MCF 10A (cell line): ENCODE measurements at regions not wholly inside any gene's neighbourhood (a gene's known extent, or its start where the extent isn't known, plus 50 kb on each side); places are given as distances from the start of the nearest gene placed in this dataset.

Source experiments
- BruUV-seq: library from RNA; stranded (reverse); fragments of 400-500 nt; replicated peaks from 2 replicates; lab custom pipeline; 2021; lab: Mats Ljungman, UMichigan
- CTCF ChIA-PET: fragments of 300-600 bp; sonication (Branson Sonifier 250); formaldehyde crosslinking; extraction: SDS; loops from one replicate; lab custom pipeline; 2021; ENCODE audit warnings: antibody characterized with exemption, inconsistent platforms; lab: Yijun Ruan, JAX
- POLR2A ChIA-PET: fragments of 300-600, 350-650 bp; sonication (Branson Sonifier 250); formaldehyde crosslinking; extraction: SDS; loops from one replicate; lab custom pipeline; 2020; ENCODE audit warnings: antibody characterized with exemption, inconsistent platforms; lab: Yijun Ruan, JAX
- DNase-seq: peaks from one replicate; pipeline ENCODE4 v3.0.0-alpha.2; 2018; ENCODE audit not compliant: unreplicated experiment
- H3K27ac Mint-ChIP-seq: one replicate; pipeline ENCODE4 v1.8.0; 2022; ENCODE audit warnings: mild to moderate bottlenecking, low read depth, mixed read lengths; ENCODE audit not compliant: unreplicated experiment
- H3K27me3 Mint-ChIP-seq: one replicate; pipeline ENCODE4 v1.8.0; 2022; ENCODE audit warnings: mixed read lengths; ENCODE audit not compliant: insufficient read depth, unreplicated experiment
- H3K36me3 Mint-ChIP-seq: one replicate; pipeline ENCODE4 v1.8.0; 2022; ENCODE audit warnings: mild to moderate bottlenecking, moderate library complexity, mixed read lengths; ENCODE audit not compliant: insufficient read depth, unreplicated experiment
- H3K4me1 Mint-ChIP-seq: one replicate; pipeline ENCODE4 v1.8.0; 2022; ENCODE audit warnings: mixed read lengths; ENCODE audit not compliant: insufficient read depth, unreplicated experiment
- H3K4me3 Mint-ChIP-seq: one replicate; pipeline ENCODE4 v1.8.0; 2022; ENCODE audit warnings: mild to moderate bottlenecking, moderate library complexity, mixed read lengths; ENCODE audit not compliant: unreplicated experiment
- H3K9me3 Mint-ChIP-seq: one replicate; pipeline ENCODE4 v1.8.0; 2022; ENCODE audit warnings: mixed read lengths; ENCODE audit not compliant: unreplicated experiment
- CTCF ChIP-seq: fragments of 200-600 bp; IDR thresholded peaks from one replicate; pipeline ENCODE4 v1.8.0; 2022; ENCODE audit warnings: antibody characterized with exemption, mild to moderate bottlenecking; ENCODE audit not compliant: unreplicated experiment
- intact Hi-C: fragments of 100-400 bp; cut with micrococcal nuclease; formaldehyde crosslinking; loops from 2 replicates; pipeline ENCODE4 v1.14.1; 2022

GRCh38 chr13:90640976-90641375 lies 706.5 kb upstream of the MIR17HG start:
- Mint-ChIP-seq H3K4me3 (no peak overlapping the region), H3K27ac (no peak overlapping the region), H3K9me3 (peaks cover 17% of the 10 kb centered on the region), H3K4me1 (no peaks in the 10 kb centered on the region), H3K36me3 (peaks cover 7% of the 10 kb centered on the region), H3K27me3 (no peaks in the 10 kb centered on the region)
- POLR2A ChIA-PET = interaction anchor here (0.7 kb wide), 1 partner anchor 8 kb away, joined by 3 read pairs; no protein-coding TSS in a partner anchor
- DNase-seq = peak; percentile 56
- no peak for TF ChIP-seq CTCF
- no TSS peak for BruUV-seq
- CTCF ChIA-PET = interaction anchor here (0.7 kb wide), 1 partner anchor 101 kb away, joined by 3 read pairs; no protein-coding TSS in a partner anchor
- intact Hi-C loops = no loop called here

- Mint-ChIP-seq H3K4me1 (no peaks in the 10 kb centered on the region), H3K9me3 (peaks cover 17% of the 10 kb centered on the region), H3K27ac (no peak overlapping the region), H3K27me3 (no peaks in the 10 kb centered on the region), H3K4me3 (no peak overlapping the region), H3K36me3 (peaks cover 7% of the 10 kb centered on the region)
- intact Hi-C loops = no loop called here
- TF ChIP-seq CTCF = no peak
- BruUV-seq = no TSS peak
- ChIA-PET CTCF (interaction anchor here (0.7 to 1.2 kb wide), 2 partner anchors 100 to 224 kb away, joined by 3 to 4 read pairs; no protein-coding TSS in a partner anchor), POLR2A (no interaction called here)
- no peak for DNase-seq
These were observed 705.6 kb upstream of the MIR17HG start for GRCh38 chr13:90641884-90642283.

GRCh38 chr13:90645582-90645981 lies 701.9 kb upstream of the MIR17HG start:
- Mint-ChIP-seq H3K36me3 (peaks cover 7% of the 10 kb centered on the region), H3K4me1 (no peaks in the 10 kb centered on the region), H3K27ac (no peak overlapping the region), H3K9me3 (peaks cover 7% of the 10 kb centered on the region), H3K27me3 (no peaks in the 10 kb centered on the region), H3K4me3 (no peak overlapping the region)
- no peak for TF ChIP-seq CTCF
- no peak for DNase-seq
- POLR2A ChIA-PET = no interaction called here
- intact Hi-C loops = no loop called here
- CTCF ChIA-PET = no interaction called here
- no TSS peak for BruUV-seq

- CTCF ChIA-PET = no interaction called here
- POLR2A ChIA-PET = no interaction called here
- no TSS peak for BruUV-seq
- no peaks in the 10 kb centered on the region for H3K27me3 Mint-ChIP-seq
- intact Hi-C loops = no loop called here
- no peak for DNase-seq
- H3K4me1 Mint-ChIP-seq = no peaks in the 10 kb centered on the region
- no peak overlapping the region for H3K27ac Mint-ChIP-seq
- H3K4me3 Mint-ChIP-seq = no peak overlapping the region
- peaks cover 12% of the 10 kb centered on the region for H3K9me3 Mint-ChIP-seq
- H3K36me3 Mint-ChIP-seq = peaks cover 6% of the 10 kb centered on the region
- TF ChIP-seq CTCF = no peak
These were observed 699.0 kb upstream of the MIR17HG start for GRCh38 chr13:90648497-90648896.
